Endodermal cell (in vitro differentiated cells): ENCODE measurements at regions not wholly inside any gene's neighbourhood (a gene's known extent, or its start where the extent isn't known, plus 50 kb on each side); places are given as distances from the start of the nearest gene placed in this dataset.

Experiments
- DNase-seq: peaks from one replicate; pipeline ENCODE4 v3.0.0-alpha.2; 2017
- H3K27ac ChIP-seq: 2 replicates; pipeline ENCODE4 v1.5.1; 2013; ENCODE audit warnings: mild to moderate bottlenecking, low read depth, low read length, moderate library complexity
- H3K27me3 ChIP-seq: 2 replicates; pipeline ENCODE4 v1.6.1; 2013; ENCODE audit warnings: mild to moderate bottlenecking, low read length, moderate library complexity; ENCODE audit not compliant: insufficient read depth, control insufficient read depth, poor library complexity, severe bottlenecking
- H3K36me3 ChIP-seq: 2 replicates; pipeline ENCODE4 v1.7.0; 2013; ENCODE audit warnings: mild to moderate bottlenecking, low read length, moderate library complexity; ENCODE audit not compliant: control insufficient read depth, insufficient read depth
- H3K4me1 ChIP-seq: one replicate; pipeline ENCODE4 v1.7.0; 2013; ENCODE audit warnings: low read length; ENCODE audit not compliant: control insufficient read depth, insufficient read depth
- H3K4me3 ChIP-seq: 2 replicates; pipeline ENCODE4 v1.5.1; 2013; ENCODE audit warnings: mild to moderate bottlenecking, low read length, moderate library complexity
- H3K9ac ChIP-seq: 2 replicates; pipeline ENCODE4 v1.6.1; 2013; ENCODE audit warnings: mild to moderate bottlenecking, low read length, moderate library complexity; ENCODE audit not compliant: poor library complexity, severe bottlenecking; ENCODE audit errors: extremely low read depth
- H3K9me3 ChIP-seq: 2 replicates; pipeline ENCODE4 v1.6.1; 2013; ENCODE audit warnings: mild to moderate bottlenecking, low read length, moderate library complexity; ENCODE audit not compliant: control insufficient read depth
- H3K27ac Mint-ChIP-seq: 2 replicates; pipeline ENCODE4 v1.8.0; 2020; ENCODE audit warnings: mixed read lengths
- H3K27me3 Mint-ChIP-seq: 2 replicates; pipeline ENCODE4 v1.8.0; 2021; ENCODE audit warnings: mild to moderate bottlenecking, mixed read lengths; ENCODE audit not compliant: insufficient read depth
- H3K36me3 Mint-ChIP-seq: 2 replicates; pipeline ENCODE4 v1.8.0; 2020; ENCODE audit warnings: low read depth, mixed read lengths
- H3K4me1 Mint-ChIP-seq: 2 replicates; pipeline ENCODE4 v1.8.0; 2020; ENCODE audit warnings: mixed read lengths
- H3K4me3 Mint-ChIP-seq: 2 replicates; pipeline ENCODE4 v1.8.0; 2020; ENCODE audit warnings: mild to moderate bottlenecking, moderate library complexity, mixed read lengths
- H3K9me3 Mint-ChIP-seq: 2 replicates; pipeline ENCODE4 v1.8.0; 2020; ENCODE audit warnings: mild to moderate bottlenecking, mixed read lengths
- CTCF ChIP-seq: fragments of 200-600 bp; sonication (generic); conservative IDR thresholded peaks from 2 replicates; pipeline ENCODE4 v1.5.0; 2021; ENCODE audit warnings: antibody characterized with exemption, mild to moderate bottlenecking
- WGBS, 2 experiments: methylation state at CpG; one replicate each; pipeline versions ENCODE4 v1.1.5 to v1.1.7; 2013; ENCODE audit warnings: missing lambda C conversion rate in 2 of 2, mixed read lengths in 1 of 2; ENCODE audit not compliant: insufficient coverage in 1 of 2, insufficient read length in 1 of 2; 5-methylcytosine and 5-hydroxymethylcytosine counted together

GRCh38 chr6:109301418-109301817 is 80.8 kb downstream of the CD164 start:
- 88 to 94% methylated on average over 2 of the region's 2 CpGs for WGBS, 2 experiments
- Mint-ChIP-seq H3K27ac (no peak overlapping the region), H3K4me1 (peaks cover 48% of the 10 kb centered on the region), H3K9me3 (no peaks in the 10 kb centered on the region), H3K4me3 (no peak overlapping the region), H3K36me3 (no peaks in the 10 kb centered on the region), H3K27me3 (peaks cover 2% of the 10 kb centered on the region)
- Histone ChIP-seq H3K4me1 (peaks cover 9% of the 10 kb centered on the region), H3K9ac (no peak overlapping the region), H3K27me3 (no peaks in the 10 kb centered on the region), H3K9me3 (no peaks in the 10 kb centered on the region), H3K4me3 (no peak overlapping the region), H3K36me3 (no peaks in the 10 kb centered on the region), H3K27ac (no peak overlapping the region)
- no peak for TF ChIP-seq CTCF
- DNase-seq: no peak

- Mint-ChIP-seq H3K9me3 (no peaks in the 10 kb centered on the region), H3K27ac (no peak overlapping the region), H3K4me3 (no peak overlapping the region), H3K36me3 (no peaks in the 10 kb centered on the region), H3K4me1 (peaks cover 44% of the 10 kb centered on the region), H3K27me3 (peaks cover 2% of the 10 kb centered on the region)
- Histone ChIP-seq H3K27me3 (no peaks in the 10 kb centered on the region), H3K4me1 (peaks cover 9% of the 10 kb centered on the region), H3K4me3 (no peak overlapping the region), H3K27ac (no peak overlapping the region), H3K9me3 (no peaks in the 10 kb centered on the region), H3K36me3 (no peaks in the 10 kb centered on the region), H3K9ac (no peak overlapping the region)
- TF ChIP-seq CTCF: no peak
- 97 to 100% methylated on average over 1 of the region's 1 CpG for WGBS, 2 experiments
- no peak for DNase-seq
Measured at GRCh38 chr6:109300874-109301273, 81.4 kb downstream of the CD164 start.

GRCh38 chr6:109299776-109300564 is 82.3 kb downstream of the CD164 start:
- no peak overlapping the region for H3K9ac ChIP-seq
- H3K36me3 ChIP-seq: no peaks in the 10 kb centered on the region
- H3K4me3 Mint-ChIP-seq: no peak overlapping the region
- TF ChIP-seq CTCF: no peak
- H3K9me3 ChIP-seq: no peaks in the 10 kb centered on the region
- peaks cover 2% of the 10 kb centered on the region for H3K27me3 Mint-ChIP-seq
- no peak overlapping the region for H3K27ac Mint-ChIP-seq
- H3K4me1 ChIP-seq: peaks cover 9% of the 10 kb centered on the region
- H3K4me1 Mint-ChIP-seq: peaks cover 42% of the 10 kb centered on the region
- H3K9me3 Mint-ChIP-seq: no peaks in the 10 kb centered on the region
- no peak overlapping the region for H3K27ac ChIP-seq
- 92 to 97% methylated on average over 5 to 7 of the region's 7 CpGs for WGBS, 2 experiments
- no peaks in the 10 kb centered on the region for H3K27me3 ChIP-seq
- no peak for DNase-seq
- H3K4me3 ChIP-seq: no peak overlapping the region
- no peaks in the 10 kb centered on the region for H3K36me3 Mint-ChIP-seq
